Stimulated activated CD4-positive, alpha-beta T cell treated with anti-CD3 and anti-CD28 coated beads, Interleukin-1b, Interleukin-23, amount 100 ng/mL, for 4 hours (primary cell): ENCODE measurements at regions not wholly inside any gene's neighbourhood (a gene's known extent, or its start where the extent isn't known, plus 50 kb on each side); places are given as distances from the start of the nearest gene placed in this dataset.
A peak's percentile ranks its signal among the peaks of the same experiment; 100 is the strongest.

Experiments used
- DNase-seq, 2 donors: peaks; one replicate each; pipeline ENCODE4 v3.0.0-alpha.2; 2020; ENCODE audit warnings: low read depth in 2 of 2

- no peak for DNase-seq
Observed at GRCh38 chr2:217246108-217246507, 386.2 kb upstream of the TNP1 start.

- no peak for DNase-seq
Observed at GRCh38 chr2:217244815-217245214, 385.0 kb upstream of the TNP1 start.

GRCh38 chr2:217242947-217243346 is 383.1 kb upstream of the TNP1 start:
- DNase-seq: no peak

GRCh38 chr2:217231724-217232123 is 371.9 kb upstream of the TNP1 start:
- no peak for DNase-seq

- DNase-seq: no peak
Observed at GRCh38 chr2:217231212-217231611, 371.3 kb upstream of the TNP1 start.

- no peak for DNase-seq
Observed at GRCh38 chr2:217228732-217229131, 368.9 kb upstream of the TNP1 start.

GRCh38 chr2:217227794-217228193 is 367.9 kb upstream of the TNP1 start:
- DNase-seq: no peak

GRCh38 chr2:217225596-217225995 is 365.7 kb upstream of the TNP1 start:
- no peak for DNase-seq

- DNase-seq: peak in 1 of 2 donors; percentile 5
Observed at GRCh38 chr2:217223222-217223930, 363.5 kb upstream of the TNP1 start.

GRCh38 chr2:217222309-217222910 is 362.5 kb upstream of the TNP1 start:
- DNase-seq: no peak

- no peak for DNase-seq
Observed at GRCh38 chr2:217220228-217221013, 360.6 kb upstream of the TNP1 start.

GRCh38 chr2:217219164-217219520 is 359.3 kb upstream of the TNP1 start:
- no peak for DNase-seq

GRCh38 chr2:217218269-217219163 is 358.7 kb upstream of the TNP1 start:
- DNase-seq: no peak

- no peak for DNase-seq
Observed at GRCh38 chr2:217216982-217217381, 357.1 kb upstream of the TNP1 start.

- no peak for DNase-seq
Observed at GRCh38 chr2:217216316-217216715, 356.5 kb upstream of the TNP1 start.

GRCh38 chr2:217215877-217216276 is 356.0 kb upstream of the TNP1 start:
- DNase-seq: no peak

- DNase-seq: no peak
Observed at GRCh38 chr2:217208867-217209266, 349.0 kb upstream of the TNP1 start.

- no peak for DNase-seq
Observed at GRCh38 chr2:217207699-217208010, 347.8 kb upstream of the TNP1 start.

- DNase-seq: no peak
Observed at GRCh38 chr2:217206907-217207698, 347.2 kb upstream of the TNP1 start.

GRCh38 chr2:217206016-217206725 is 346.3 kb upstream of the TNP1 start:
- DNase-seq: no peak

GRCh38 chr2:217204358-217204757 is 344.5 kb upstream of the TNP1 start:
- DNase-seq: no peak
